HG03175 (cell line): ENCODE measurements at regions not wholly inside any gene's neighbourhood (a gene's known extent, or its start where the extent isn't known, plus 50 kb on each side); places are given as distances from the start of the nearest gene placed in this dataset.

Experiments
- ATAC-seq: cut with Tn5 transposase; IDR thresholded peaks from one replicate; pipeline ENCODE4 v1.9.1; 2021; ENCODE audit warnings: mild to moderate bottlenecking, moderate library complexity; ENCODE audit not compliant: unreplicated experiment

DNA sequence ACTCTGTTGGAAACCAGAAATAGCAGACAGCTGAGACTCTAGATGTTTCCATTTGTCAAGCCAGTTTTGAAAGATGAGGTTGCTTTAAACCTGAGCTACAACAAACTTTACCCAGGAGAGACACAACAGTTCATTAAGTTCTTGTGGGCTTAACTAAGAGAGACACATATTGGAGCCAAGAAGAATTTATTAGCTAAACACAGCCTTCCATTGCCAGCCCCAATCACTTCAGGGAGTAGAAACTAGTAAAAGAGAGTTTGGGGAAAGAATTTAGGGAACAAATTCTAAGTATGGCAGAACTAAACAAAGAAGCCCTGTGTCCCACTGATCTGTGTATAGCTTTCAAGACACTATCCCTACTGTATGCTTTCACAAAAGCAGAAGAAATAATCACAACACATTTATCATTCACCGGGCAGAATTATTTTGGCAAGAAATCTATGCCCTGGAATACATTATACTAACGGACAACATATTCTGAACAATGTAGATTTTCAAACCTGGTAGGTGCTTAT, 87.3 kb upstream of the KAZN start:
- no peak for ATAC-seq

DNA sequence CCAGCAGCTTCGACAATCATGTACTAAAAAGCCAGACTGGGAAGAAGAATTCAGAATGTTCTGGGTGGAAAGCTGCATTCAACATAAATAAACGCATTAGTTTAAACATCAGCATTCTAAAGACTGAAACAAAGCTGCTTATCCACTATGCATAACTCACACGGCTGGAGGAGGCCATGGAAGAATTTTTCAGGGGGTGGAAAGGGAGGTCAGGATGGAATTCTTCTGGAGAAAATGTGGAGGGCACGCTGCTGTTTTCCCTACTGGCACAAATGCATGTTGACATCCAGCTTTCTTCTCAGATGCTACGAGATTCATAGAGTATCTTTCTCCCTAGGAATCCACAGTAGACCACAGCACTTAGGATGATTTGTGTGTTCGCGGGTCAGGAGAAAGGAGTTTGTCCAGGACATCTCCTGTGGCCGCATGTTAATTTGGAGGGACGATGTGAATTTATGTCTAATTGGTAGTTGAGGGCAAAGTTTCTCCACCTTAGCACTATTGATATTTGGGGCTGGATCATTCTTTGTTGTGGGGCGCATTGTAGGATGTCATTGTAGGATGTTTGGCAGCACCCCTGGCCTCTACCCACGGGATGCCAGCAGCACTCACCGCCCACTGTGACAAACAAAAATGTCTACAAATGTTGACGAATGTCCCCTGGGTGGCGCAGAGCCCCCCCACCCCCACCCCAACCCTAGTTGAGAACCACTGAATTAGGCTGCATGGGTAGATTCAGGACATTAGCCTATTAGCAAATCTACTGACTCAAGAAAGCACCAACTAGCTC, 86.5 kb upstream of the KAZN start:
- no peak for ATAC-seq

DNA sequence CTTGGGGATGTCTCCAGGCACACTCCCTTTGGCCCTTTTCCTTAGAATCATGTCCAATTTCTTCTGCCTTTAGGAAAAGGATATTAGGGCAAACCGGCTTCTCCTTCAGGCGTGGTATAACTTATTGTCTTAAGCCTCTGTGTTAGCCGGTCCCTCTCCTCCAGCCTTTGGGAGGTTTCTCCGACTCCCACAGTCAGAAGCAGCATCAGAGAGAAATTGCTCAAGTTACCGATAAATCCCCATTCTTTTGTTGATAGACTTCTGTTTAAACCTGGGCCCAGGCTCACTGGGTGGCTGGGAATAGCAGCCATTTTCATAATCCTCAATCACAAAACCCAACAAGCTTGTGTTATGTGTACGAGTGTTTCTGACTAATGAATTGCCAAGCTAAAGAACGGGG, 85.4 kb upstream of the KAZN start:
- ATAC-seq, result no peak

DNA sequence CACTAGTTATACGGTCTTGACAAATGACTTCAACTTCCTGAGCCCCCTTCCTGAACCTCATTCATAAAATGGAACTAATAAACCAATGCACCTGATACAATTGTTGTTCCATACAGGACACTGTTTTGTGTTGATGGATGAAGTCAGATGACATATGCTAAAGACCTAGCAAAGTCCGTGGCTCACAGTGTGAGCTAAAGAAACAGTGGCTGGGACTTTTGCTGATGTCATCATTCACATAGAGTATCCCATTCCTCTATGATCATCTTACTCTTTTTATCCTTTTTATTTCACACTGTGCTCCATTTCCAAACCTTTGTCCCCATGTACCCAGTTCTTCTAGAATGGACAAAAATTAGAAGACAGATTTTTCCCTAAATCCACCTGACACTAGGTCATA, 83.7 kb upstream of the KAZN start:
- ATAC-seq, result no peak

DNA sequence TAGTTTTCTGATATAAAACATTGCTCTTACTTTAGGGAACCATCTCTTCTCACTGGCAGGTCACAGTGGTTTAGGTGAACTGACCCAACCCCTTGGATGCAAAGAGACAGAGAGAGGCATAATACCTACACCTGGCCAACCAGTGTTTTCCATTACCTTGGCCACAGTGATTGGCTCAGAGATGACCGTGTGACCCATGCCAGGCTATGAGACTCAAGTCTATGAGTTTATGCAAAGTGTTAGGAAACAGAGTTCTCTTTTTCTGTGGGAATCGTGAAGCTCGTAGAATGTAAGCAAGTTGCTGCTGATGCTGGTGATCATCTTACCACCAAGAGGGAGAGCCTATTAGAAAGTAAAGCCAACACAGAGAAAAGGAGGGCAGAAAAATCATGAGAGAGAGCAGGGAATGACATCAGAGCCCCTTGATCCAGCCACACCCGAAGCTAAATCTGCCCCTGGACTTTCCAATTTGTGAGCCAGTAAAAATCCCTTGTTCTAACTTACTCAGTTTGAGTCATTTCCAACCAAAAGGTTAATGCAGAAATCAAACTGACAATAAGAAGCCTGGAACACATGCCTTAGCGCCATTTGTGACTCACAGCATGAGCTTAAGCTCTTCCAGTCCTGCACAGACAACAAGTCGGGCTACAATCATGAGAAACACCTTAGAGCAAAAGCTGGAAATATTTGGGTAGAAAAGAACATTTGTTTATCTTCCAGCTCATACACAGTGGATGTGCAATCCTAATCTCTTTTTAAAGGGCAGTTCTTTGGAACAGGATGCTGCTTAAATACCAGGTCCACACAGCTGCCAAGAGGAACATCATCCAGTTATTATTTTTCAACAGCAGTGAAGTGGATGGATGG, 81.3 kb upstream of the KAZN start:
- no peak for ATAC-seq

DNA sequence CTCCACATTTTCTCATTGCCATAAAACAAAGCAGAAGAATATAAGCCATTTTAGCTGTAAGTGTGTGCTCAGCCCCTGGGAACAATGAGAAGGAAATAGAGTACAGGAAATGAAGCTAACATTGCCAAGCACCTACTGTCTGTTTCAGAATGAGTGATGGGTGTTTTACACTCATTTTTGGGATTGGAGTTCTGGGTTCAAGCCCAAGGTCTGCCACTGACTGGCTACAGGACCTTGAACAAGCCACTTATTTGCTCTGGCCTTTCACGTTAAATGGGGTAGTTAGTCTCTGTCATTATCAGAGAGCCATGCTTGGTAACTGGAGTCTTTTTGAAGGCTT, 80.7 kb upstream of the KAZN start:
- ATAC-seq, result no peak

DNA sequence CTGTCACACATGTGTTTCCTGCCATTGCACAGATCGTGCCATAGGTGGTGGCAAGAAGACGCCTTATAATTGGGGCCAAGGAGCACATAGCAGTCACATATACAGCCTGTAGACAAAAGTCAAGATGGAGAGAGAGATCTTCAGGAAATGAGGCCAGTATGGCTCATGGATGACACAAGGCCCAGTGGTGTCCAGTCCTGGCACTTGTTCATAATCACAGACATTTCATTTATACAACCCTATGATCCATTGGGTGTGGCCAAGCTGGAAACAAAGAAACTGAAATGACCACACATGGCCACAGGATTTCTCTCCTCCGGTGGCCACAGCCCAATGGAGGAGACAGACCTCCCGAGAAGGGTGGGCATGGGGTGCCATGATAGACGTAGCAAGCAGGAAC, 78.5 kb upstream of the KAZN start:
- no peak for ATAC-seq

DNA sequence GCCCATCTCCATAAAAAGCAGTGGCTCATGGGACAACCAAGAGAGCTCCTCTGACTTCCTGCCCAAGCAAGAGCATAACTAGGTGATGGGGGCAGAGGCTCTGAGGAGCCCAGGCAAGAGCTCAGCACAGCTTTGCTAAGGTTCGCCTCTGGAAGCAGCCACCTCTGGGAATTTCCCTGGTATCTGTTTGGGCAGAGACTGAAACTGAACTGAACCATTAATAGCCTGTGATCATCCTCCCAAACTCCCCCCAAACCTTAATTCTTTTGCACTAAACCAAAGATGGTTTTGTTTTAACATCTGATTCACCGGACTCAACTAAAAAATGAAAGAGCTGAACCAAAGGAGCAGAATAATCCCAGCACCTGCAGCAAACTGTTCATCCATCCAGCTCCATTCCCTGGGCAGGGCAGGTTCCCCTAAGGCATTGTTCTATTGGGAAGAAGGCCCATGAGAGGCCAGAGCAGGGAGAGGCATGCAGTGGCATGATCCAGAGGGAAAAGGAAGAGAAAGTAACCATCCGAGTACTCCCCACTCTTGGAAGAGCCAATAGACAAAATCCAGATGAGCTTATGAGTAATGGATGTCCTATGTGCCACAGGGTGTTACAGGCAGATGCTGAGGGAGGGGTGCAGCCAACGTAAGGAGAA, 77.8 kb upstream of the KAZN start:
- ATAC-seq, result no peak

DNA sequence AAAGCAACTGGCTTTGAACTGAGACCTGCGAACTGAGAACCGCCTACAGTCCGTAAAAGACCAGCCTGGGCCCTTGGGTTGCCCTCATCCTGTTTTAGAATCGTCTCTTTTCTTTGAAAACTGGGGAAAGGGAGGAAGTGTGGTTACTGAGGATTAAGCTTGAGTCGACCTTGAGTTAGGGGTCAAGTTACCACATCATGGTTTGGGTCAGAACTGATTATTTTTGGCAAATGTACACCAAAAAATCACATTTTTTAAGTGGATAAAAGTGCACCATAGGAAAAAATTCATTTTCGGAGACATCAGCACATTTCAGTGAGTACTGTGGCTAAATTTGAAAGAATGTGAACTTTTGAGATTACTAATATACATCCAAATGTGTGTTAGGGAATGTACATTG, 76.9 kb upstream of the KAZN start:
- no peak for ATAC-seq

DNA sequence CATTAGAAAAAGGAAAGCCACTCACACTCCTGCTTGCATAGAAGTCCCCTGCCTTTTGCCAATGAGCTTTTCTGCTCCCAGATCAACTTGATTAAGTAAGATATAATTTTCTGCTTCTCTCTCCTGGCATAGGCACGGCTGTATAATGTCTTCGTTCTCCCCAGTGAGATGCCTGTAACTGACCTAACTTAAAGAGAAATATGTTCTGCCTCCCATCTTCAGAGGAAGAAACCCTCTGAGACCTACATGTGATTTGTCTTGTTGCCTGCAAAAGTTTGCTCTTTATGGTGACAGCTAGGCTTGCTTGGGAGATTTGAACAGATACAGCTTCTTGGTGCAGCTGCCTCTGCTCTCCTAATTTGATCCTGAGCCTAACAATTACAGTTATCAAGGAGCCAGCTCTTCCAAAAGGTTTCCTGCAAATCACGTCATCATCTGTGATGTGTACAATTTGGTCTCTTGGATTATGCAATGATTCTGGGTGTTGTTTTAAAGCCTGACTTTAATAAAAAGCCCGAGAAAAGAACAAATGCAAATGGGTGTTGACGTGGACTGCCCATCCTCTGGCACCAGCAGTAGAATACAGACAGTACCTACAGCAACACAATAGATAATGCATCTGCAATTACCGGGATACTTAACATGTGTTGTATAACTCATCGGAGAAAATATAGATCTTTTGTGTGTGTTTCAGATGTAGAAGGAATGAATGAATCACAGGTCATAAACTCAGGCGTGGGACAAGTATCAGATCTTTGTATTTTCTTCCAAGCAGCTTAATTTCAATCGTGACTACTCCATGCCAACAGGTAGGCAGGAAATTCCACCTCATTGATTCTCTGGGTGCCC, 76.2 kb upstream of the KAZN start:
- no peak for ATAC-seq

DNA sequence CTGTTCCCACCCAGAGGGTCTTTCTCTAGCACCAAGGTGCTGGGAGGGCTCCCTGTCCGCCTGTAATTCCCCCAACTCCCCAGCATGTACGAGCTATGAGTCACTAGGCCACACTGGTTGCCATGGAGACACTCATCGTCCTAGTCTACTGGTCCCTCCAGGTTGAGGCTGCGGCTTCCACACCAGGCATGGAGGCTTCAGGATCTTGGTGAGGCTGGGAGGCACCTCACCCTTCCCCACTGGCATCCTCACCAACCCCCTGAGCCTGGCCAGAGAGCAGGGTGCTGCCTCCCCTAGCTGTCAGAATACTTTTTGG, 75.6 kb upstream of the KAZN start:
- ATAC-seq, result no peak

DNA sequence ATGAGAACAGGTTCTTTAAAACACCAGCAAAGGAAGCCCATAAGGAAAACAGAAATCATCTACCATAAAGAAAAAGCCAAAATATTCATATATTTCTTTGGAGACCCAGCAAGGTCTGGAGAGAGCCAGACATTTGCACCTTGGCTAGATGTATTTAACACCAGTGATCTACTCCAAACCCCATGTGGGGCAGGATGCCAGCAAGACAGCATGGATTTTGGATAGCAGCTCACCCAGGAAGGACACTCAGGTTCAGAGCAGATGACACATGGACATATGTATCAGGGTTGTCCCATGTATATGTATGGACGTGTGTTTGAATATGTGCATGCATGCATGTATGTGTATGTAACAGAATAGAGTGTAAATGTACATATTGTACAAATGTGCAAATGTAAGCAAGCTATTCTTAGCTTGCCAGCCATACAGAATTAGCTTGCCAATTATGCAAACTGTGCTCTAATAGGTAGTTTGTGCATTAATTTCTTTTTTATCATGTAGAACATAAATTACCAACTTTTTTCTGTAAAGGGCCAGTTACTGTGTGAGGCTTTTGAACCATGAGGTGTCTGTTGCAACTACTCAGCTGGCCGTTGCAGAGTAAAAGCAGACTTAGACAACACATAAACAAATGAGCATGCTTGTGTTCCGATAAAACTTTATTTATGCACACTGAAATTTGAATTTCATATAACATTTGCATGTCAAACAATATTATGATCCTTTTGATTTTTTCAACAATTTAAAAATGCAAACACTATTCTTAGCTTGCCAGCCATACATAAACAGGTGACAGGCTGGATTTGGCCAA, 73.5 kb upstream of the KAZN start:
- ATAC-seq, result no peak

DNA sequence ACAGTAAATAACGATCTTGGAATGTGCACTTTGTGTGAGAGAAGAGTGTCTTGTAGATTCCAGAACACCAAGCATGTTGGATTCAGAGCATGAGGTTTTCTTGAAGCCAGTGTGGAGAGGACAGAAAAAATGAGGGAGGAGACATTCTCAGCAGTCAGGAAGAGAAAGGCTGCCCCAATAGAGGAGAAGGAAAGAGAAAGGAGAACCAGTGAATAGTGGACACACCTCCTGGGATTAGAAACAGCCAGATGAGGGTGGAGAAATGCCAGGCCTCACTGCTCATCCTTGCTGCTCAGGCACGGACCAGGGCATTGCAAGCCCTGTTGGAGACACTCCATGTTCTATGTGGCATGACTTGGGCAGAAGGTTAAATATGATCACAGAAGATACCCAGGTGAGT, 69.0 kb upstream of the KAZN start:
- no peak for ATAC-seq

DNA sequence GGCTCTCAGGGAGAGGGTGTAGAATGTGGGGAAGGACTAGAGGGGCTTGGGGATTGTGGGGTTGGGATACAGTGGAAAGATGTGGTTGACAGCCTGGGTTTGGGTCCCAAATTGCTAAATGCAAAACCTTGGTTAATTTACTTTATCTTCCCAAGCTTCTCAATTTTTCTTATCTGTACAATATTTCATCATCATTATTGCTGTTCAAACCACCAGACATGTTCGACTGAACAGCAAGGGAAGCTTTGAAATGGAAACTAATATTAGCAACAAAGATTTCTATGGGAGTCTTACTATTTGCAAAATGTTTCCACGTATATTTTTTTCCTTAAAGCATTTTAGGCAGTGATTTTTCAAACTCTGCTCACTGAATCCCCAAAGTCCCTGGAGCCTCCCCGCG, 67.0 kb upstream of the KAZN start:
- no peak for ATAC-seq

DNA sequence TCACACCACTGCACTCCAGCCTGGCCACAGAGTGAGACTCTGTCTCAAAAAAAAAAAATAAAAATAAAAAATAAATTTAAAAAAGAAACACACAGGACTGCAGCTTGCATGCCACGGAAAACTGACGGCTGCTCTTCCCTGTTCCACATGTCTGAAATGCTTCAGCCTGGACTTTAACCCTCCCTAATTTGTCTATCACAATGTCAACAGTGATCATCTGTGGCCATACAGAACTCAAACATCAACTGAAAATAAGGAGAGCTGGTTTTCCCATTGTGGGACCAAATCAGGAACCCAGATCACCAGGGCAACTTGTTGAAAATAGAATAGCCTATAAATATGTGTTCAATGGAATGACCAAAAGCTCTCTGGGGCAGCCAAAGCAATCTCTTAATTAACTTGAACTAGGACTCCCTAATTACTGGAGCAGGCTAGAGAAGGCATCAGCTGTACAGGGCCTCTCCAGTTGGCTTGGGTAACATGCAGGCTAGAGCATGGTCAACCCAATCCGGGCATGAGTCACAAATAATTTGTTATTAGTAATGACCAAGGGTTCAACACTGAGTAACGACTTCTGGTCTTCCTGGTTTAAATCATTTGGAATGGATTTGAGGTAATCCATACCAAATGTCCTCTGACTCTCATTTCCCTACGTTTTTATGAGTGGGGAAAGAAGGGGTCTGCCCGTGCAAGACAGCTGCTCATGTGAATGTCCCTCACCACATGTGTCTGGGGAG, 62.7 kb upstream of the KAZN start:
- ATAC-seq, result no peak

DNA sequence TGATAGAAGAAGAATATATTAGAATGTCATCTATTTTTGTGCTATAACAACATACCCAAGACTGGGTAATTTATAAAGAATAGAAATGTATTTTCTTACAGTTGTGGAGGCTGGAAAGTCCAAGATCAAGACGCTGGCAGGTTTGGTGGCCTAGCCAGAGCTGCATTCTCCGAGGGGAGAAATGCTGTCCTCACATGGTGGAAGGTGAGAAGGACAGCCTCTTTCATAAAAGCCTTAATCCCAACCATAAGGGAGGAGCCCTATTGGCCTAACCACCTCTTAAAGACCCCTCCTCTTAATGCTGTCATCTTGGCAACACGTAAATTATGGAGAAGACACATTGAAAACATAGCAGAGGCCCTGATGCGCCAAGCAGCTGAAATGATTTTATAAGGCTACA, 60.1 kb upstream of the KAZN start:
- no peak for ATAC-seq

DNA sequence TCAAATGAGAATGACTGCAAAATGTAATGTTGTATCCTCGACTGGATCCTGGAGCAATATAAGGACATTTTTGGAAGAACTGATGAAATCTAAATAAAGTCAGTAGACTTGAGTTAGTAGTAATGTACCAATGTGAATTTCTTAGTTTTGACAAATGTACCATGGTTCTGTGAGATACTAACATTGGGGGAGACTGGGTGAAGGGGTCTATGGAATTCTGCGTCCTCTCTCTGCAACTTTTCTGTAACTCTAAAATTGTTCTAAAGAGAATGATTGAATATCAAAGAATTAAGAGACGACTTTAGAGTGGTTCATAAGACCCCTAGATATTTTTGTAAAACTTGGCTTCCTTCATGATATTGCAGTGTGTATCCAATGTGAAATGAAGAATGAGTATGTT, 59.2 kb upstream of the KAZN start:
- no peak for ATAC-seq

DNA sequence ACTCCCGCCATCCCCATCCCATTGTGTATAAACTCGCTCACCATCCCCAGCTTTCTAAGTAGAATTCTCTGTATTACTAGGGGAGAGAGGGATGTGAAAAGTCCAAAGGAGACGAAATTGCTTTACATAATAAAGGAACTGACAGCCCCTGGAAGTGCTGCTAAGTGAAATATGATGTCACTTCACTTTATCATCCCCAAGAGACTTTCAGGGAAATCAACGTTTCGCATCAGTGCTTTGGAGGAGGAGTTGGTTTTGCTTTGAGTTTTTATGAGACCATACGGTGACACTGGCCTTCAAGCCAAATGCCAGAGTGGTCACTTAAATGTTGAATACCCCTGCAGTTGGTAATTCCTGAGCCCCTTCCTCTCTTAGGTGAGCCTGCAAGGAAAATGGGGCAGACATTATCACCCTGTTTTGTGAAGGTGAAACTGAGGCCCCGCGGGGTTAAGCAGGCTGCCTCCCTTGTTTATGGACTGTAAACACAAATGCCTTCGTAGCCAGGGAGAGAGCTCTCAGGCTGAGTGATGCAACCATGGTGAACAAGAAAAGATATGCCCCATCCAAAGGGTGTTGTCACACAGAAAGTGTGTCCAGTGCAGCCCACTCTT, 58.4 kb upstream of the KAZN start:
- ATAC-seq, result no peak

DNA sequence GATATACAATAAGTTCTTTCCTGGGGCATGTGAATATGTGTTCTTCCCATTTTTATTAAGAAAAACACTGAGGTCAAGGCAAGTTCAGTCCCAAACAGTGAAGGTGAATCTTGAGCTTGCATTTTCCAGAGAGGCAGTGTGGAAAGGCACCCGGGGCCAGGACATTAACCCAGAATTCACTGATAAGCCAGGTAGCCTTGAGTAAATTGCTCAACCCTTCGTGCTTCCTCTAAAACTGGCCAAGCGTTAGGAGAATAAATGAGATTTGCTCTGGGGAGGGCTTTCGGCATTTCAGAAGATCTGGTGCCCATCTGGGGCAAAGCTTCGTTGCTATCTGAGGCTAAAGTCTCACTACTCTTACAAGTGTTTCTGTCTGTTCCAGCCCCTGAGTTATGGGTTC, 57.1 kb upstream of the KAZN start:
- ATAC-seq, result no peak
